GM12865 (cell line): ENCODE measurements at regions not wholly inside any gene's neighbourhood (a gene's known extent, or its start where the extent isn't known, plus 50 kb on each side); places are given as distances from the start of the nearest gene placed in this dataset.

Experiments used
- DNase-seq: peaks from one replicate; pipeline ENCODE4 v3.0.0; 2010; ENCODE audit warnings: low read depth
- H3K4me3 ChIP-seq: 2 replicates; pipeline ENCODE4 v1.5.1; 2011; ENCODE audit warnings: mild to moderate bottlenecking, low read depth, low read length, control low read depth
- TF ChIP-seq, protein P1 (sequence below): IDR thresholded peaks from 2 replicates; pipeline ENCODE4 v1.5.1; 2011; ENCODE audit warnings: low read length, control low read depth, low read depth, inconsistent platforms; ENCODE audit not compliant: insufficient read depth; ENCODE audit errors: missing control alignments

DNA sequence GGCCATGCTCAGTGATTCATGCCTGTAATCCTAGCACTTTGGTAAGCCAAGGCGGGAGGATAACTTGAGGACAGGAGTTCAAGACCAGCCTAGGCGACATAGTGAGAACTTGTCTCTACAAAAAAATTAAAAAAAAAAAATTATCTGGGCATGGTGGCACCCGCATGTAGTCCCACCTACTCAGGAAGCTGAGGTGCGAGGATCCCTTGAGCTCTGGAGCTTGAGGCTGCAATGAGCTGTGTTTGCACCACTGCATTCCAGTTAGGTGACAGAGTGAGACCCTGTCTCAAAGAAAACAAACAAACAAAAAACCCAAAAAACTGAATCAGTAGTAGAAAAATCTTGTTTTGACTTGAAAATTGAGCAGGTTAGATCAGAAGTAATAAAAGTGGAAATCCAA, 67.1 kb upstream of the IPO9 start:
- TF ChIP-seq, protein P1, sequence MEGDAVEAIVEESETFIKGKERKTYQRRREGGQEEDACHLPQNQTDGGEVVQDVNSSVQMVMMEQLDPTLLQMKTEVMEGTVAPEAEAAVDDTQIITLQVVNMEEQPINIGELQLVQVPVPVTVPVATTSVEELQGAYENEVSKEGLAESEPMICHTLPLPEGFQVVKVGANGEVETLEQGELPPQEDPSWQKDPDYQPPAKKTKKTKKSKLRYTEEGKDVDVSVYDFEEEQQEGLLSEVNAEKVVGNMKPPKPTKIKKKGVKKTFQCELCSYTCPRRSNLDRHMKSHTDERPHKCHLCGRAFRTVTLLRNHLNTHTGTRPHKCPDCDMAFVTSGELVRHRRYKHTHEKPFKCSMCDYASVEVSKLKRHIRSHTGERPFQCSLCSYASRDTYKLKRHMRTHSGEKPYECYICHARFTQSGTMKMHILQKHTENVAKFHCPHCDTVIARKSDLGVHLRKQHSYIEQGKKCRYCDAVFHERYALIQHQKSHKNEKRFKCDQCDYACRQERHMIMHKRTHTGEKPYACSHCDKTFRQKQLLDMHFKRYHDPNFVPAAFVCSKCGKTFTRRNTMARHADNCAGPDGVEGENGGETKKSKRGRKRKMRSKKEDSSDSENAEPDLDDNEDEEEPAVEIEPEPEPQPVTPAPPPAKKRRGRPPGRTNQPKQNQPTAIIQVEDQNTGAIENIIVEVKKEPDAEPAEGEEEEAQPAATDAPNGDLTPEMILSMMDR, result no peak
- no peak for DNase-seq
- H3K4me3 ChIP-seq, result no peak overlapping the region

DNA sequence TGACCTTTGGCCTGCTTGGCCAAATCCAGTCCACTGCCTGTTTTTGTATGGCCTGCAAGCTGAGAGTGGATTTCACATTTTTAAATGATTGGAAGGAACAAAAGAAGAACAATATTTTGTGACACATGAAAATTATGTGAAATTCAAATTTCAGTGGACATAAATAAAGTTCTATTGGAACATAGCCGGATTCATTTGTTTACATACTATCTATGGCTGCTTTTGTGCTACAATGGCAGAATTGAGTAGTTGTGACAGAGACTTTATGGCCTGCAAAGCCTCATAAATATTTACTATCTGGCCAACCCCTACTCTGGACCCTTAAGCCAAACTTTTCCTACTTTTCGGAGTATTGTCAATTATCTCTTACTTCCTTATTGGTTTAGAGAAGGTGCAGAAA, 66.6 kb upstream of the IPO9 start:
- no peak for DNase-seq
- no peak overlapping the region for H3K4me3 ChIP-seq
- TF ChIP-seq, protein P1, result no peak

DNA sequence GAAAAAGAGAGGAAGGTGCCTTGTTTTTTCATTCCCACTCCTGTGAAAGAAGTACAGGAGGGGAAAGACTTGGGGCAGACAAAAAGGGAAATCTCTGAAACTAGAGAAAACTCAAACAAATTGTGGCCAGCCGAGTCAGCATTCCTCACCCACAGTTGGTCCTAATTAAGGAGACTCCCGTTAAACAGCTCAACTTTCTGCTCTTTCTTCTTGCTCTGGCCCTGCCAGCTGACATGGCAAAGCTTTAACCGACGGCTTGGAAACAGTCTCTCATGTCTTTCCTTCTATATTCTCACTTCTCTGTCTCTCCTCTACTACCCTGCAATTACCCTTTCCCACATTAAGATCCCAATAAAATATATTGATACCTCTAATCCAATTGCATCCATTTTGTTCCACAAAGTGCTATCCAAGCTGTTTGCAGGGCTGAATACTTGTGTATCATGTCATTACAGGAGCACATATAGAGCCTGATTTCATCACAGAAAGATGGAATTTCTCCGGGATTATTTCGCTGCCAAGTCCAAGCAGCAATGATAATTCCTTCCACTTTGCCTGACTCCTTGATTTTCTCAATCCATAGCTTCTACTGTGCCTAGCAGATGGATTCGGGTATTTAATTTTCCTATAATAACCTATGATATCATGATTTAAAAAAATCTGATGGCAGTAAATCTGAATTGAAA, 65.4 kb upstream of the IPO9 start:
- H3K4me3 ChIP-seq, result no peak overlapping the region
- no peak for DNase-seq
- TF ChIP-seq, protein P1, result no peak

DNA sequence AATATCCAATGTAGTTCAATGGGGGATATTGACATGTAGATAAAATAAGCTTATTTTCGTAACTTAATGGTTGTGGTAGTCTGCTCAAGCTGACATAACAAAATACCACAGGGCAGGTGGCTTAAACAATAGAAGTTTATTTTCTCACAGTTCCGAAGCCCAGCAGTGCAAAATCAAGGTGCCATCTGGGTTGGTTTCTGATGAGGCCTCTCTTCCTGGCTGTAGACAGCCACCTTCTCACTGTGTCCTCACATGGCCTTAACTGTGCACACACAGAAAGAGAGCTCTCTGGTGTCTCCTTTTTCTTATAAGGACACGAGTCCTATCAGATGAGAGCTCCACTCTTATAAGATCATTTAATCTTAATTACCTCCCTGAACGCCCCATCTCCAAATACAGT, 64.8 kb upstream of the IPO9 start:
- DNase-seq, result no peak
- TF ChIP-seq, protein P1, result no peak
- no peak overlapping the region for H3K4me3 ChIP-seq

DNA sequence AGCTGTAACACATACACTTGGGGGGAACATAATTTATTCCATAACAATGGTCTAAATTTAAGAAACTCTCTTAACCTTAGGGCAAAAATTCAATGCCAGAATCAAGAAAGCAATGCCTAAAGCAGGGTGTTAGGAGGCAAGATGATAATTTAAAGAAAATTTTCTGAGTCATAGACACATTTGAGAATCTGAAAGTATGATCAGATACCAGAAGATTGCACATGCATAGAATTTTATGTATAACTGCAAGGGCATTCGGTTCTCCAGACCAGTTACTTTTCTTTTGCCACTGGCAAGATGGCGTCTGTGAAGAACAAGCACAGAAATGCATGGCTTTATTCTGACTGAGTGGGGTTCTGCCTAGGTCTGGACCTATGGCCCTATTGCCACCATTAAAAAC, 64.4 kb upstream of the IPO9 start:
- TF ChIP-seq, protein P1, result no peak
- no peak for DNase-seq
- H3K4me3 ChIP-seq, result no peak overlapping the region

DNA sequence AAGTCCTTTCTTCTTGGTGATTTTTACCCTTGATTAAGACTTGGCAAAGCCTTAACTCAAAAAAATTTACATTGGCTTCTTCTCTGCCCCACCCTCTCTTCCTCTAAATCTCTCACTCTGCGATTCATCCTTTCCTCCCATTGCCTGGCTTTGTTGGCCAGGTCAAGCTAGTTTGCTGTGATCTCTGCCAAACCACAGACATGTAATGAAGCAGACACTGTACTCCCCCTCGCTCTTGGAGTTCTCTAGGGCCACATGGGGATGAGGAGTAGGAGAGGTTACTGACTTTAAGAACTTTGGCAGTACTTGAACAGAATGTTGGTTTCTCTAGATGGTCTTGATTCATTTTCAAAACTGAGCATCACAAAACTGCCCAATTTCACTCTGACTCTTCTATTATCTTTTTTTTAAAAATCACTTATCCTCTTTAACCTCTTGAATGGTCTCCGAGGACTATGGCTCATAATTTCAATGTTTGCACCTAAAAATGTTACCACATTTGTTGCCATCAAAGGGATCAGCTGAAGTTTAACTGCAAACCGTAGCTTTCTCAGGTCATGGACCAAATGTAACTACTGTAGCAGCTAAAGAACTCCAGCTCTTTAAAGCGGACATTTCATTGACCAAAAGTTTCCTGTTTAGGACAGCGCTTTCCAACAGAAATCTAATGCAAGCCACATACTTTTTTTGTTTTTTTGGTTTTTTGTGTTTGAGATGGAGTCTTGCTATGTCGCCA, 62.7 kb upstream of the IPO9 start:
- TF ChIP-seq, protein P1, result no peak
- DNase-seq, result no peak

DNA sequence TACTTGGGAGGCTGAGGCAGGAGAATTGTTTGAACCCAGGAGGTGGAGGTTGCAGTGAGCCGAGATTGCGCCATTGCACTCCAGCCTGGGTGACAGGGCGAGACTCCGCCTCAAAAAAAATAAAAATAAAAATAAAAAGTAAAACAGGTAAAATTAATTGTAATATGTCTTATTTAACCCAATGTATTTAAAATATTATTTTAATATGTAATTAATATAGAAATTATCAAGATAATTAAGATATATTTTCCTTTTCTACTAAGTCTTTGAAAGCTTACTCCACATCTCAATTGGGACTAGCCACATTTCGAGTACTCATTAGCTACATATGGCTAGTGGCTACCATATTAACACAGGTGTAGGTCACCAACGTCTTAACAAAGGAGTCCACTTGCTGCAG, 61.6 kb upstream of the IPO9 start:
- H3K4me3 ChIP-seq, result no peak overlapping the region
- DNase-seq, result no peak
- TF ChIP-seq, protein P1, result no peak

More for the DNA sequence above, 62.7 kb upstream of the IPO9 start:
- no peak overlapping the region for H3K4me3 ChIP-seq
